ENCODE measurements at regions not wholly inside any gene's neighbourhood (a gene's known extent, or its start where the extent isn't known, plus 50 kb on each side); places are given as distances from the start of the nearest gene placed in this dataset.

- H3K79me2 ChIP-seq (replicated peaks; ENCODE audit: insufficient read depth, low read length), result no peaks in the 10 kb centered on the region
- no peak overlapping the region for H3K27ac ChIP-seq (ENCODE audit: low read length)
- no peaks in the 10 kb centered on the region for H3K27me3 ChIP-seq (ENCODE audit: insufficient read depth, low read depth, low read length)
- H2AFZ ChIP-seq (ENCODE audit: low read depth, low read length), result no peak overlapping the region
- no peak overlapping the region for H3K4me2 ChIP-seq (ENCODE audit: low read length)
- H3K4me3 ChIP-seq (ENCODE audit: low read length), result no peak overlapping the region
- TF ChIP-seq REST (IDR thresholded peaks at IDR 0.05; ENCODE audit: borderline replicate concordance), result no peak
- no peak for TF ChIP-seq RAD21 (conservative IDR thresholded peaks at IDR 0.05)
- TF ChIP-seq, protein P1, sequence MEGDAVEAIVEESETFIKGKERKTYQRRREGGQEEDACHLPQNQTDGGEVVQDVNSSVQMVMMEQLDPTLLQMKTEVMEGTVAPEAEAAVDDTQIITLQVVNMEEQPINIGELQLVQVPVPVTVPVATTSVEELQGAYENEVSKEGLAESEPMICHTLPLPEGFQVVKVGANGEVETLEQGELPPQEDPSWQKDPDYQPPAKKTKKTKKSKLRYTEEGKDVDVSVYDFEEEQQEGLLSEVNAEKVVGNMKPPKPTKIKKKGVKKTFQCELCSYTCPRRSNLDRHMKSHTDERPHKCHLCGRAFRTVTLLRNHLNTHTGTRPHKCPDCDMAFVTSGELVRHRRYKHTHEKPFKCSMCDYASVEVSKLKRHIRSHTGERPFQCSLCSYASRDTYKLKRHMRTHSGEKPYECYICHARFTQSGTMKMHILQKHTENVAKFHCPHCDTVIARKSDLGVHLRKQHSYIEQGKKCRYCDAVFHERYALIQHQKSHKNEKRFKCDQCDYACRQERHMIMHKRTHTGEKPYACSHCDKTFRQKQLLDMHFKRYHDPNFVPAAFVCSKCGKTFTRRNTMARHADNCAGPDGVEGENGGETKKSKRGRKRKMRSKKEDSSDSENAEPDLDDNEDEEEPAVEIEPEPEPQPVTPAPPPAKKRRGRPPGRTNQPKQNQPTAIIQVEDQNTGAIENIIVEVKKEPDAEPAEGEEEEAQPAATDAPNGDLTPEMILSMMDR (IDR thresholded peaks at IDR 0.05; ENCODE audit: poor library complexity, severe bottlenecking), result no peak
- no peak for TF ChIP-seq SMC3 (conservative IDR thresholded peaks at IDR 0.05; ENCODE audit: poor library complexity)
- no peak for TF ChIP-seq EZH2 (IDR thresholded peaks at IDR 0.05; ENCODE audit: borderline replicate concordance, insufficient read depth, low read length, poor library complexity, severe bottlenecking)
- TF ChIP-seq POLR2AphosphoS5 (IDR thresholded peaks at IDR 0.05), result no peak
- TF ChIP-seq EP300 (conservative IDR thresholded peaks at IDR 0.05; ENCODE audit: poor library complexity, severe bottlenecking), result no peak
- no peak for TF ChIP-seq MXI1 (conservative IDR thresholded peaks at IDR 0.05; ENCODE audit: poor library complexity, severe bottlenecking)
- no peak for TF ChIP-seq TAF1 (IDR thresholded peaks at IDR 0.05; ENCODE audit: low read depth)
- H4K20me1 ChIP-seq (ENCODE audit: insufficient read depth), result no peaks in the 10 kb centered on the region
- no peaks in the 10 kb centered on the region for H3K36me3 ChIP-seq (ENCODE audit: insufficient read depth, low read length)
- H3K9me2 ChIP-seq (ENCODE audit: insufficient read depth, low read length), result no peaks in the 10 kb centered on the region
- H3K9ac ChIP-seq (ENCODE audit: low read length), result no peak overlapping the region
- no peaks in the 10 kb centered on the region for H3K9me3 ChIP-seq (ENCODE audit: low read length)
- no peaks in the 10 kb centered on the region for H3F3A ChIP-seq (ENCODE audit: insufficient read depth, low read length, poor library complexity, severe bottlenecking)
Observed at GRCh38 chr2:30382995-30383394, 64.1 kb upstream of the LCLAT1 start.

DNA sequence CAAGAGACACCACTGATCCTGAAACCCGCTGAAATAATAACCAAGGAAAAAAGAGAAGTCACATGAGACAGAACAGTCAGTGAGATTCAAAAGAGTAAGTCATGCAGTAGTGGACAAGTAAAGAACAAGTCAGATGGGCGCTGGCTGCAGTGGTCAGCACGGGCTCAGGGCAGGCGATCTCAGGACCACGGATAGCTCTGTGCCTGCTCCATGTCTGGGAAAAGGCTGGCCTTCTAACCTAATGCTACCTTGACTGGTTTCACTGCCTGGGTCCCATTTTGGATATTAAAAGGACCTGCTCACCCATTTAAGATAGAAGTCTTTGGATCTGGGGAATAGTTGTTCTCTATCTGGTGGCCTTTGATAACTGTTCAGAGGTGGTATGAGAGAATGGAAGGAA lies 61.7 kb upstream of the LCLAT1 start:
- no peaks in the 10 kb centered on the region for H4K20me1 ChIP-seq (ENCODE audit: insufficient read depth)

More for the DNA sequence above, 61.7 kb upstream of the LCLAT1 start:
- H2AFZ ChIP-seq (ENCODE audit: low read depth, low read length), result no peak overlapping the region
- H3K9me3 ChIP-seq (ENCODE audit: low read length), result no peaks in the 10 kb centered on the region
- no peak for TF ChIP-seq TAF1 (IDR thresholded peaks at IDR 0.05; ENCODE audit: low read depth)
- no peak for TF ChIP-seq MXI1 (conservative IDR thresholded peaks at IDR 0.05; ENCODE audit: poor library complexity, severe bottlenecking)
- no peak for TF ChIP-seq EP300 (conservative IDR thresholded peaks at IDR 0.05; ENCODE audit: poor library complexity, severe bottlenecking)
- no peak for TF ChIP-seq EZH2 (IDR thresholded peaks at IDR 0.05; ENCODE audit: borderline replicate concordance, insufficient read depth, low read length, poor library complexity, severe bottlenecking)
- TF ChIP-seq, protein P1 (IDR thresholded peaks at IDR 0.05; ENCODE audit: poor library complexity, severe bottlenecking), result no peak
- TF ChIP-seq RAD21 (conservative IDR thresholded peaks at IDR 0.05), result no peak
- TF ChIP-seq POLR2AphosphoS5 (IDR thresholded peaks at IDR 0.05), result no peak
- TF ChIP-seq SMC3 (conservative IDR thresholded peaks at IDR 0.05; ENCODE audit: poor library complexity), result no peak
- no peak for TF ChIP-seq REST (IDR thresholded peaks at IDR 0.05; ENCODE audit: borderline replicate concordance)
- H3K27me3 ChIP-seq (ENCODE audit: insufficient read depth, low read depth, low read length), result no peaks in the 10 kb centered on the region
- no peaks in the 10 kb centered on the region for H3K36me3 ChIP-seq (ENCODE audit: insufficient read depth, low read length)
- no peaks in the 10 kb centered on the region for H3K9me2 ChIP-seq (ENCODE audit: insufficient read depth, low read length)
- no peak overlapping the region for H3K4me3 ChIP-seq (ENCODE audit: low read length)
- H3K79me2 ChIP-seq (replicated peaks; ENCODE audit: insufficient read depth, low read length), result no peaks in the 10 kb centered on the region
- no peaks in the 10 kb centered on the region for H3F3A ChIP-seq (ENCODE audit: insufficient read depth, low read length, poor library complexity, severe bottlenecking)
- no peak overlapping the region for H3K27ac ChIP-seq (ENCODE audit: low read length)
- no peak overlapping the region for H3K4me2 ChIP-seq (ENCODE audit: low read length)
- H3K9ac ChIP-seq (ENCODE audit: low read length), result no peak overlapping the region
